ENCODE measurements at regions not wholly inside any gene's neighbourhood (a gene's known extent, or its start where the extent isn't known, plus 50 kb on each side); places are given as distances from the start of the nearest gene placed in this dataset.
A peak's percentile ranks its signal among the peaks of the same experiment; 100 is the strongest.

DNA sequence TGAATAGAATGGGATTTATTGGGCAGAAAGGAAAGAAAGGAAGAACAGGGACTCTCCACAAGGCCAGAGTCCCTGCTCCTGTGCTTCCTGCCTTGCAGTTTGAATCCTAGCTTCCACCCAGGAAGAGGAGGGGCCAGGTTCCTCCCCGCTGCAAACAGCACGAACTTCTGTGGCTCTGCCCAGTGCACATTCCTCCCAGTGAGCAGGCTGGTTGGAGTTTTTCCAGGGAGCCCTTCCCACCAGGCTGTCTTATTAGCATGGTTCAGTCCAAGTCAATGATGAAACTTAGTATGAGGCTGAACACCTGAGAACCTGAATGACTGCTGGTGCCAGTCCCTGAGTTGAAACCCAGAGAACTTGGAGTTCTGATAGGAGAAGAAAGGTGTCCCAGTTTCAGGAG lies 247.2 kb downstream of the DUSP10 start:
- H3K4me1 ChIP-seq (ENCODE audit: control insufficient read depth, insufficient read depth, low read length, poor library complexity, severe bottlenecking), result no peaks in the 10 kb centered on the region
- H3K9me3 ChIP-seq (ENCODE audit: control insufficient read depth, low read length), result no peaks in the 10 kb centered on the region
- H3K27ac ChIP-seq (ENCODE audit: low read depth, low read length, severe bottlenecking), result no peak overlapping the region
- no peaks in the 10 kb centered on the region for H3K36me3 ChIP-seq (ENCODE audit: control insufficient read depth, insufficient read depth, low read length)
- no peak overlapping the region for H3K4me3 ChIP-seq (ENCODE audit: extremely low read depth, insufficient read depth, low read length, poor library complexity, severe bottlenecking)
- 60 to 94% methylated on average over 2 of the region's 2 CpGs for WGBS, 2 experiments (ENCODE audit: insufficient coverage in 2 of 2)

DNA sequence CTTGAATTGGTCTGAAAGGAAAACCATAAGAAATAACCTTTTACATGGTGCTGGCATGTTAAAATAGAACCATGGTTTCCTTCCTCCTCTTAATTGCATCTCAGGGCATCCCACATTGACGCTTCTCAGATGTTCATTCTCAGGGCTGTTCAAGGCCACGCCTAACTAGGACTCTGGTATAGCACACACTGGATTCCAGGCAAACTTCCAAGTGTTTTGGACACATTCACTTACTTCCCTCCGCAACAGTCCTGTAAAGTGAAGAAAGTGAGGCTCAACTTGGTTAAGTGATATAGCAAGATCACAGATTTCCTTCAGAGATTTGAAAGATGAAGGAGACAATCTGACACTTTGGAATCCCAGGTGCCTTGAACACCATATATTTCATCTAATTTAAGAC lies 244.8 kb downstream of the DUSP10 start:
- no peaks in the 10 kb centered on the region for H3K4me1 ChIP-seq (ENCODE audit: control insufficient read depth, insufficient read depth, low read length, poor library complexity, severe bottlenecking)
- H3K36me3 ChIP-seq (ENCODE audit: control insufficient read depth, insufficient read depth, low read length), result no peaks in the 10 kb centered on the region
- no peak overlapping the region for H3K27ac ChIP-seq (ENCODE audit: low read depth, low read length, severe bottlenecking)
- WGBS, 2 experiments (ENCODE audit: insufficient coverage in 2 of 2), result 71 to 100% methylated on average over 1 to 2 of the region's 3 CpGs
- no peak overlapping the region for H3K4me3 ChIP-seq (ENCODE audit: extremely low read depth, insufficient read depth, low read length, poor library complexity, severe bottlenecking)
- no peaks in the 10 kb centered on the region for H3K9me3 ChIP-seq (ENCODE audit: control insufficient read depth, low read length)

DNA sequence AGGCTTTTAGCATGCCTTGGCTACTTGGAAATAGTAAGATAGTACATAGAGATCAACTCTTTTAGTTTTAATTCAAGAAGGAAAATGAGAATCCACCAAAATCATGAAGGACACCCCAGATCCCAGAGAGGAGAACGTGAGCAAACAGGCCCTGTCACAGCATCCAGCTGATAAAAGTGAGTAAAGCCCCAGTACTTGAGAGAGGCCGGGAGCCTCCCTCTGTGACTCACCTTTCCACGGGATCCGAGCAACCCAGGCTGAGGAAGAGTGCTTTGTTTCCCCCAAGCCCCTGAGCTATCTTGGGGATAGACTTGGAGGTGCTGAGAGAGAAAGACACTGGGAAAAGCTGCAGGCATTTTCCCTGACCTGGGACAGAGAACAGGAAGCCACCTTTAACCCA lies 238.6 kb downstream of the DUSP10 start:
- no peaks in the 10 kb centered on the region for H3K4me1 ChIP-seq (ENCODE audit: control insufficient read depth, insufficient read depth, low read length, poor library complexity, severe bottlenecking)
- H3K4me3 ChIP-seq (ENCODE audit: extremely low read depth, insufficient read depth, low read length, poor library complexity, severe bottlenecking), result no peak overlapping the region
- 85 to 86% methylated on average over 3 to 4 of the region's 4 CpGs for WGBS, 2 experiments (ENCODE audit: insufficient coverage in 2 of 2)
- no peak overlapping the region for H3K27ac ChIP-seq (ENCODE audit: low read depth, low read length, severe bottlenecking)
- peaks cover 3% of the 10 kb centered on the region for H3K9me3 ChIP-seq (ENCODE audit: control insufficient read depth, low read length)
- H3K36me3 ChIP-seq (ENCODE audit: control insufficient read depth, insufficient read depth, low read length), result no peaks in the 10 kb centered on the region

DNA sequence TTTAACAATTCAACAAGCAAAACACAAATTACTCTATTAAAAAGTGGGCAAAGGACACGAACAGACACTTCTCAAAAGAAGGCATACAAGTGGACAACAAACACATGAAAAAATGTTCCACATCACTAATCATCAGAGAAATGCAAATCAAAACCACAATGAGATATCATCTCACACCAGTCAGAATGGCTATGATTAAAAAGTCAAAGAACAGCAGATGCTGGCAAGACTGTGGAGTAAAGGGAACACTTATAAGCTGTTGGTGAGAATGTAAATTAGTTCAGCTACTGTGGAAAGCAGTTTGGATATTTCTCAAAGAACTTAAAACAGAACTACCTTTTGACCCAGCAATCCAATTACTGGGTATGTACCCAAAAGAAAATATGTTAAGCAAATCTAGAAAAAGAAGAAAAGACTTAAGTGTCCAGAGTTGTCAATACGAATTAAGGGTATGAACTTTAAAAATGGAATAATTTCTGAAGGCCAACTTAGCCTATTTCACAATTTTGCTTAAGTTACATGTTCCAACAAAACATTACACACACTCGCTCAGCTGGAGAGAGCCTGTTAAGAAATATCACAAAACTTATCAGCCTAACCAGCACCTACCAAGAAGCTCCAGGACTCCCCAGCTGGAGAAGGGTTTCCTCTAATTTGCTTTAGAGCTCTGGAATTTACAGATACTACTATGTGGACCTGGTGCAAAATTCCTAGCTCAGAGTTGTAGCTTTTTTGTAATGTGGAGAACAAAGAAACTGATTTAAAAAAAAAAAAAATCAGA lies 232.1 kb downstream of the DUSP10 start:
- peaks cover 3% of the 10 kb centered on the region for H3K9me3 ChIP-seq (ENCODE audit: control insufficient read depth, low read length)
- peaks cover 29% of the 10 kb centered on the region for H3K4me1 ChIP-seq (ENCODE audit: control insufficient read depth, insufficient read depth, low read length, poor library complexity, severe bottlenecking)
- H3K36me3 ChIP-seq (ENCODE audit: control insufficient read depth, insufficient read depth, low read length), result no peaks in the 10 kb centered on the region
- no peak overlapping the region for H3K27ac ChIP-seq (ENCODE audit: low read depth, low read length, severe bottlenecking)
- no peak overlapping the region for H3K4me3 ChIP-seq (ENCODE audit: extremely low read depth, insufficient read depth, low read length, poor library complexity, severe bottlenecking)
- 80 to 90% methylated on average over 1 of the region's 3 CpGs for WGBS, 2 experiments (ENCODE audit: insufficient coverage in 2 of 2)

DNA sequence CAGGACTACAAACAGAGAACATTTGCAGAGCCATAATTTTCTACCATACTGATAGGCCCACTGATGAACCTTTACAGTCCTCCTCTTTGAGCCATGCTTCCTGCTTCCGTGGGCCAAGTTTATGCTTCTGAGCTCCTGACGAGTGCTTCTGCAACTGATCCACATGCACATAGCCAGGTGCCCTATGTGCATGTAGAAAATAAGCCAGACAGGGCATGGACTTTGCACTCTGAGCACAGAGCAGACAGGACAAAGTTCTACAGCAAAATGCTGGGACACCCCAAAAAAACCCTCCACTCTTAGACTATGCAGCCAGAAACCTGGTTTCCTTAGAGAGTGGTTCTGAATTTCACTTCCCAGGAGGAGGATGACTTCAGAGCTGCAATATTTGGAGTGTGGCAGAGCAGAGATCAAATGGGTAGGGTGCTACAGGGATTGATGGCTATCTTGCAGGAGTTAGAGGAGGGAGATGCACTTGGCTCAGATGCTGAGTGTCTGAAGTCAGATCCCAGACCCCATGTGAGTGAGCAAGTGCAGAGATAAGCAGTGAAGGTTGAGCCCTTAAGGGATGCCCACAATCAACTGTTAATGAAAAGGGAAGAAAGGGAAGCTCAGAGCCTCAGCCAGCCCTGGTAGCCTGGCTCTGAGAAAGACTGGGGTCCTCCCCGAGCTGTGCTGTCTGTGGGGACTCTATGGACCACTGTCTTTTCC lies 230.9 kb downstream of the DUSP10 start:
- Histone ChIP-seq H3K27ac (ENCODE audit: low read depth, low read length, severe bottlenecking) (peak overlapping the region; percentile 63), H3K36me3 (ENCODE audit: control insufficient read depth, insufficient read depth, low read length) (no peaks in the 10 kb centered on the region), H3K9me3 (ENCODE audit: control insufficient read depth, low read length) (peaks cover 3% of the 10 kb centered on the region), H3K4me1 (ENCODE audit: control insufficient read depth, insufficient read depth, low read length, poor library complexity, severe bottlenecking) (peaks cover 29% of the 10 kb centered on the region), H3K4me3 (ENCODE audit: extremely low read depth, insufficient read depth, low read length, poor library complexity, severe bottlenecking) (no peak overlapping the region)
- WGBS, 2 experiments (ENCODE audit: insufficient coverage in 2 of 2), result 73 to 92% methylated on average over 2 of the region's 3 CpGs

DNA sequence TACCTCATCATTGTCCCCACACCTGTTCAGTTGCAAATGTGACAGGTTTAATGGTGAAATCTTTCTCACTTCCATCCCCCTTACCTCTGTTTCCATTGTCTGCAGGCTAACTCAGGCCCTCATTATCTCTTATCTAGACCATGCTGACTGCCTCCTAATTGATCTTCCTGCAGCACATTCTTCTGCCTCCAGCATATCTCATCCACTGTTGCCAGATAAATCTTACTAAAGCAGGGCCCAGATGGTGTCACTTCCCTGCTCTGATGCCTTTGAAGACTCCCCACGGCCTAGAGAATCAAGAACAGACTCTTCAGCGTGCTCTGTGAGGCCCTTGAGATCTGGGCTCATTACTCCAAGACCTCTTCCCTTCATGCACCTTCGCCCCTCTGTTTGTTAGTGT lies 230.1 kb downstream of the DUSP10 start:
- peaks cover 29% of the 10 kb centered on the region for H3K4me1 ChIP-seq (ENCODE audit: control insufficient read depth, insufficient read depth, low read length, poor library complexity, severe bottlenecking)
- H3K9me3 ChIP-seq (ENCODE audit: control insufficient read depth, low read length), result no peaks in the 10 kb centered on the region
- H3K36me3 ChIP-seq (ENCODE audit: control insufficient read depth, insufficient read depth, low read length), result no peaks in the 10 kb centered on the region
- 11 to 55% methylated on average over 2 of the region's 3 CpGs for WGBS, 2 experiments (ENCODE audit: insufficient coverage in 2 of 2)
- no peak overlapping the region for H3K4me3 ChIP-seq (ENCODE audit: extremely low read depth, insufficient read depth, low read length, poor library complexity, severe bottlenecking)
- peak overlapping the region; percentile 31 for H3K27ac ChIP-seq (ENCODE audit: low read depth, low read length, severe bottlenecking)

DNA sequence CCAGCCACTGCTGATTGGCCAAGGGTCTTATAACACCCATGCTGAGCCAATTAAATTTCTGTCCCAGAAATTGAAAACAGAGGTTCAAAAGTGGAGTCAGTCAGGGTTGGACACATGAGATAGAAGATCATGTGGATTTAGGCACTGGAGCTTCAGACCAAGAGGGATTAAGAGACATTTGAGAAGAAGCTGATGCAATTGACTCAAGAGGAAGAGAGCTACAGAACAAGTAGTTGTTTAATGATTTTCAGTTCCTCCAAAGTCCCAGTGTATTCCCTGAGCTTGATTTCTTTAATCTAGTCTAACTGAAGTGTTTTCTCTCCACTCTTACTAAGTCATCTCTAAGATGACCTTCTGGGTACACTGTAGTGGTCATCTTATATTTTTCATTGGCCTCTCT lies 227.1 kb downstream of the DUSP10 start:
- Histone ChIP-seq H3K4me3 (ENCODE audit: extremely low read depth, insufficient read depth, low read length, poor library complexity, severe bottlenecking) (no peak overlapping the region), H3K36me3 (ENCODE audit: control insufficient read depth, insufficient read depth, low read length) (no peaks in the 10 kb centered on the region), H3K27ac (ENCODE audit: low read depth, low read length, severe bottlenecking) (no peak overlapping the region), H3K9me3 (ENCODE audit: control insufficient read depth, low read length) (no peaks in the 10 kb centered on the region), H3K4me1 (ENCODE audit: control insufficient read depth, insufficient read depth, low read length, poor library complexity, severe bottlenecking) (peaks cover 26% of the 10 kb centered on the region)

DNA sequence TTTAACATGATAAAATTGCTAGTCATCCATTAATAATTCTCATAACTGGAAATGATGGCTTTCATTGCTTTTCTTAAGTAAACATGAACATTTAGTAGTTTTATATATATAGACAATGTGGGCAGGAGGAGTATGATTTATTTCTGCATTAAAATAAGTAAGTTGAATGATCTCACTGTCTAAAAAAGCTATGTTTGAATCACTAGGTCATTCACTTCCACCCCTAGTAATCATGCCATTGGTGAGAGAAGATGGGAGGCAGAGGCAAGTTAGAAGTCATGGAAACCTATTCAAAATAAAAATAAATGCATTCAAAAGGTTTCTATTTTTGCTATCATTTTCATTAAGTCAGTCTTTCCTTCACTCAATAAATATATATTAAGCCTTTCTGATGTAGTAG lies 226.4 kb downstream of the DUSP10 start:
- Histone ChIP-seq H3K9me3 (ENCODE audit: control insufficient read depth, low read length) (no peaks in the 10 kb centered on the region), H3K36me3 (ENCODE audit: control insufficient read depth, insufficient read depth, low read length) (no peaks in the 10 kb centered on the region), H3K4me1 (ENCODE audit: control insufficient read depth, insufficient read depth, low read length, poor library complexity, severe bottlenecking) (peaks cover 20% of the 10 kb centered on the region), H3K27ac (ENCODE audit: low read depth, low read length, severe bottlenecking) (no peak overlapping the region), H3K4me3 (ENCODE audit: extremely low read depth, insufficient read depth, low read length, poor library complexity, severe bottlenecking) (no peak overlapping the region)

DNA sequence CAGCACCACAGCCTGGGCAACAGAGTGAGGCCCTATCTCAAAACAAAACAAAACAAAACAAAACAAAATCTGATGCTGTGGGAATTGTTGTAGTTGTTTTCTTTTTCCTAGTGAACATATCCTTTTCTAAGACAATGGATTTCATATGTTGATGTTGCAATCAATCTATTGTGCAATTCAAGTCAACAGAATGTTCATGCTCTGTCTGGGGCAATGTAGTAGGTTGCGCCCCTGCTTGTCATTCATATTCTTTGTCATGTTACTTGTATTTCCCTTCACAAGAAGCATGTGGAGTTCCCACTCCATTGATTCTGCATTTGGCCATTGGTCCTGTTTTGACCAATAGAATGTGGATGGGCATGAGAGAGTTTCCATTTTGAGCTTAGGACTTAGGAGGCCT lies 223.9 kb downstream of the DUSP10 start:
- 100% methylated on average over 1 of the region's 1 CpG; no CpG with 5 or more reads in 1 of the 2 experiments for WGBS, 2 experiments (ENCODE audit: insufficient coverage in 2 of 2)
- H3K4me3 ChIP-seq (ENCODE audit: extremely low read depth, insufficient read depth, low read length, poor library complexity, severe bottlenecking), result no peak overlapping the region

DNA sequence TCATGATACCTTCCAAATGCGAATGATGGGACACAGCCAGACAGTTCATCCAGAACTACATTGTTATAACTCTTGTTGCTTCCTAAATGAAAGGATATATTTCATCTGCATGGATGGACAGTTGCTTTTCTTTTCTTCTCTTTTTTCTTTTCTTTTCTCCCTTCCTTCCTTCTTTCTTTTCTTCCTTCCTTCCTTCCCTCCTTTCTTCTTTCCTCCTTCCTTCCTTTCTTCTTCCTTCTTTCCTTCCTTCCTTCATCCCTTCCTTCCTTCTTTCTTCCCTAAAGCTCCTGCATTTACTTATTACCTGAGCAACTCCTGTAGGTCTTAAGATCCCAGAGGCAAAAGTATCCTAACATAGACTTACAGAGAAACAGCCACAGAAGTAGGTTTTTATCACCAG lies 221.6 kb downstream of the DUSP10 start:
- no CpG with 5 or more reads among the region's 1 CpG for WGBS, 2 experiments (ENCODE audit: insufficient coverage in 2 of 2)
- Histone ChIP-seq H3K27ac (ENCODE audit: low read depth, low read length, severe bottlenecking) (no peak overlapping the region), H3K4me3 (ENCODE audit: extremely low read depth, insufficient read depth, low read length, poor library complexity, severe bottlenecking) (no peak overlapping the region), H3K9me3 (ENCODE audit: control insufficient read depth, low read length) (no peaks in the 10 kb centered on the region), H3K4me1 (ENCODE audit: control insufficient read depth, insufficient read depth, low read length, poor library complexity, severe bottlenecking) (no peaks in the 10 kb centered on the region), H3K36me3 (ENCODE audit: control insufficient read depth, insufficient read depth, low read length) (no peaks in the 10 kb centered on the region)

More for the DNA sequence above, 223.9 kb downstream of the DUSP10 start:
- no peaks in the 10 kb centered on the region for H3K9me3 ChIP-seq (ENCODE audit: control insufficient read depth, low read length)
- H3K4me1 ChIP-seq (ENCODE audit: control insufficient read depth, insufficient read depth, low read length, poor library complexity, severe bottlenecking), result no peaks in the 10 kb centered on the region
- H3K27ac ChIP-seq (ENCODE audit: low read depth, low read length, severe bottlenecking), result no peak overlapping the region
- H3K36me3 ChIP-seq (ENCODE audit: control insufficient read depth, insufficient read depth, low read length), result no peaks in the 10 kb centered on the region

DNA sequence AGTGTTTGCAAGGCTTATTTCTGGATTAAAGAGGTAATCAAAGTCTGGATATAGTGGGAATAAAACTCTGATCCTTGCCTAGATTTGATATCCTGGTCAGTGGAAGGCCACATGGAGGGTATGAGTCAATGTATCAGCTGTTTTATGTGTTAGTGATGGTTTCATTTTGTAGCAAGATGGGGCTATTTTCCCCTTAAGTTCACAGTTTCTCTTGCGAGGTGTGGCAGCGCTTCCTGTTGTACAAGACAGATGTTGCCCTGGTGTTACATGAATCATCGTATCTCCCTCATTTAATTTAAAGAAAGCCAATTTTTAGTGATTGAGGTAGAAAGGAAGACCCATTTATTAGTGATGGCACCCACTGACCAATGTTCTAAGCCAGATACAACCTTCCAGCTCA lies 220.2 kb downstream of the DUSP10 start:
- Histone ChIP-seq H3K36me3 (ENCODE audit: control insufficient read depth, insufficient read depth, low read length) (no peaks in the 10 kb centered on the region), H3K4me3 (ENCODE audit: extremely low read depth, insufficient read depth, low read length, poor library complexity, severe bottlenecking) (no peak overlapping the region), H3K9me3 (ENCODE audit: control insufficient read depth, low read length) (no peaks in the 10 kb centered on the region), H3K27ac (ENCODE audit: low read depth, low read length, severe bottlenecking) (no peak overlapping the region), H3K4me1 (ENCODE audit: control insufficient read depth, insufficient read depth, low read length, poor library complexity, severe bottlenecking) (no peaks in the 10 kb centered on the region)
- no CpG with 5 or more reads among the region's 3 CpGs for WGBS, 2 experiments (ENCODE audit: insufficient coverage in 2 of 2)

All from mesodermal cell (in vitro differentiated cells).